HG03354 (cell line): ENCODE measurements at regions not wholly inside any gene's neighbourhood (a gene's known extent, or its start where the extent isn't known, plus 50 kb on each side); places are given as distances from the start of the nearest gene placed in this dataset.
"Not testable (repeated sequence)": the region's sequence is repeated elsewhere in the genome, so short reads cannot be mapped to it uniquely, and the experiment has no call there.

ENCODE experiments used
- ATAC-seq: cut with Tn5 transposase; IDR thresholded peaks from one replicate; pipeline ENCODE4 v1.9.1; 2021; ENCODE audit warnings: mild to moderate bottlenecking; ENCODE audit not compliant: unreplicated experiment, poor library complexity, severe bottlenecking

GRCh38 chr2:56017784-56018183 lies 94.2 kb upstream of the EFEMP1 start:
- no peak for ATAC-seq

GRCh38 chr2:56018267-56018666 lies 94.7 kb upstream of the EFEMP1 start:
- ATAC-seq, result no peak

DNA sequence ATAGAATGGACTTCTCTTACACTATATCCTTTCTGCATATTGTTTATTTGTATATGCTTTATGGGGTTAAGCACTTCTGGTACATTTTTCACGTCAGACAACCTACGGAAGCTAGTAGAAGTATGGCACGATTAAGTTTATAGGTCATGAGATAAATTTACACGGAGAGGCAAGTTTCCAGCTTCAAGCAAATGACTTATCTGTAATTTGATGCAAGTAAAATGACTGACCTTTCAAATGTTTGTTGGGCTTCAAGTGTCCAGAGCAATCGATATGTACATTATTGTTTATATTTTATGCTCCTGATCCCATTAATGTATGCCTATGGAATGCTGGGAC lies 97.5 kb upstream of the EFEMP1 start:
- no peak for ATAC-seq

DNA sequence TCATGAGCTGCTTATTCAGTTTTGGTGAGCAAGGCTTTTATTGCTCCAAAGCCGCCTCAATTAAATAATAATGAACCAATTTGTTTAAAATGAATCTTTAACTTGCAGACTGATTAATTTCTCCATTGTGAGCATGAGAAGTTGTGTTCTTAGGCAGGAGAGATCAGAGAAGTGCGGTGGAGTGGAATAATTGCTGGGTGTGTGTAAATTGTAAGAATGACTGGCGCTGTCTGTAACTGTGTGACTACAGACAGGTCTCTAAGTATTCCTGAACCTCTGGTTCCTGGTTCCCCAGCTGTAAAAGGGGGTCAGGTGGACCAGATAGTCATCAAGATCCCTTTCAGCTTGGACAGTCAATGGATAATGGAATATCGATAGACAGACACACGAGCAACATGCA lies 98.0 kb upstream of the EFEMP1 start:
- no peak for ATAC-seq

DNA sequence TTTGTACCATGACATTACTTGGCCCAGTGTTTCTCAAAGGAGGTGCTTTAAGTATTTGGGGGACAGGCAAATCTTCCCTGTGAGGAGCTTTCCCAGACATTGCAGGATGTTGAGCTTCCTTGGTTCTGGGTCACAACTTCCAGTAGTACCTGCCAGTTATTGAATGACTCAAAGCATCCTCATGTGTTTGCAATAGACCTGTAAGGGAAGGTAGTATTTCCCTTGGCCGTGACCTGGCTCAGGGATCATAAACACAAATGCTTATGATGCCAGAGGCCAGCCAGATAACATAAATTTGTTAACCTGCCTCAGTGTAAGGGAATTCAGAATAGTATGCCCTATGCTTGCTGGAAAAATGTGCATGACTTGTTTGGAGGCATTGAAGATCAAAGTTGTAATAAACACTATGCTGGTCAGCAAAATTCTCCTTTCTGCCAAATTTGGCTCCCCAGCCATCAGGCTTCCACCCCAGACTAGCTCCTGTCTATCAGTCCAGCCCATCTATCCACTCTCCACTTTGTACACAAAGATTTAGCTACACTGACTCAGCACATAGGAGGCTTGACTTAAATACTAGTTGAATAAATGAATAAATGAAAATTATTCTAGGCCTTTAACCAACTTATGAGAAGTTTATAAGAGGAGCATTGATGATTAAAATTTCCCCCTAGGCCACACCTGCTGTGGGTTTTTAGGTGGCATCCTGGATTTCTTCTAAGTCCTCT lies 102.0 kb upstream of the EFEMP1 start:
- ATAC-seq, result no peak

DNA sequence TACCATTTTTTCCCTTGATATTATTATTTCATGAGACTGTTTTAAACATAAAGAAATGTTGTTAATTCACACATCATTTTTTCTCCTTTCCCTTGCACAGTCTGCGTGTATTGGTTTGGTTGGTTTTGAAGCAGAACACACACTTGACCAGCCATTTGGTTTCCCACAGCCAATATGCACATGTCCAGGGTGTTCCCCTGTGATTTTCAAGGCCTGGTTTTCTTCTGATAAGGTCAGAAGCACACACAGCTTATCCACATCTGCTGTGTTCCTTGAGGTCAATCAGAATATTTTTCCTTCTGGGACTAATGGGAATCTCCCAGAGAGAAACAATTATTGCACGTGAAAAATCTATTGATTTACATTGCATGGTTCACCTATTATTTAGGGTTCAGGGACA lies 103.2 kb upstream of the EFEMP1 start:
- ATAC-seq, result no peak

DNA sequence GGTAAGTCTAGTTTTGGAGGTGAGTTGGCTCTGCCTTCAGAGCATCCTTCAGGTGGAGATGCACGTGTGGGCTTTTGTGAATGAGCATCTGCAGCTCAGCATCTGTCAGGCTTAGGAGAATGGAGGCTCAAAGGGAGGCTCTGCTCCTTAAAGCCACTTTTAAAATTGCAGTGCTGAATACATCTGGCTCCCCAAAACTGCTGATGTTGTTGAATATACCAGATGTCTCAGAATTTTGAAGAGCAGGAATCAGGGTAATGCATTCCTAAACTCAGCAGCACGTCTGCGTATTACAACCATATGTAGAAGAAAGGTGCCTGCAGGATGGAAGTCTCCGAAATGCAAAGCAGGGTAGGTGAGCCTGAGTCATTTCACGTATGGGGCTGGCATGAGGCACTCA lies 106.5 kb upstream of the EFEMP1 start:
- ATAC-seq, result no peak

DNA sequence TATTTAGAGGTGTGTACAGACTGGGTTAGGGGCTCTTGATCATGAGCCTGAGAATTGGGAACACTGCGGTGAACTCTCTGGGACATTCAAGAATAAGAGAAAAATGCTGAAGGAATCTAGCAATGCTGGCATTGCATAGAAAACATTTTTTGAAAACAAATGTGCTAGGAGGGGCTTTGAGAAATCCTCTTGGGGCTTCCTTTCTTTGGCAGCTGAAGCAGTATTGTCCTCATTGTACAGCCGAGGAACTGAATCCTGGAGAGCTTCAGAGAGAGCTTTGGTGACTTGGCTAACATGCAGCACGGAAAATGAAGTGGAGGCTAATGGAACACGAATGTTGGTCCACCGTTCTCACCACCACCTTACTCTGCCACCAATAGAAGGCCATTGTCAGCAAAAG lies 107.3 kb upstream of the EFEMP1 start:
- no peak for ATAC-seq

DNA sequence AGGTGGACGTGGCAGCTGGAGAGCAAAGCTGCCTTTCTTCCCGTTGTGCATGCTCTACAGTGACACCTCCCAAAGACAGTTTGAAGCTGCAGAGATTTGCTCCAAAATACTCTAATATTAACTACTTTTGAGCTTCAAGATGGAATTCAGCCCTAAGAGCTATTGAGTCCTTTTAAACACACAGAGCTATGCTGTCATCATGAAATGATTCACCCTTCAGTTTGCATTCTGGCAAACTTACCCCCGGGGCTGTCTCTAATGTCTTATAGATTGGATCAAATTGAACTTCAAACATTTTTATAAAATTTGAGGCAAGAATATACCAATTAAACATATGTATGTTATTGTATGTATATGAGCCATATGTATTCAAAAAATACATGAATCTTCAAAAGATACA lies 110.7 kb upstream of the EFEMP1 start:
- ATAC-seq, result no peak

- no peak for ATAC-seq
These were observed 116.6 kb upstream of the EFEMP1 start for GRCh38 chr2:56040189-56040588.

DNA sequence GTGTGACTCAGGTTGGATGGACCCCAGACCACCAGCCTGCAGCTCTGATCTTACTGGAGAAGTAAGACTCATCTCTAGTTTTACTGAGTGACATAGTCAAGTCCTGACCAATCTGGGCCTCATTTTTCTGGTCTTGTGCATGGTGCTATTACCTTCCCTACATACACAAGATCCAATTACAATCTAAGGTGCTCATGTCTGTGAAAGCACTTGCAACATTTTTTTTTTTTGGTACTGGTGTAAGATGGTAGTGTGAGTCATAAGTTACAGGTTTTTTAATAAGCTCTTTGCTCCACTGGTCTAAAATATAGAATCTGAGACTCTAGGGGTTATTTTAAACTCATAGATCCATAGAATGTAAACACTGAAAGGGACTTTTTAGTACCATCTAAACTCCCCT lies 117.3 kb upstream of the EFEMP1 start:
- no peak for ATAC-seq

DNA sequence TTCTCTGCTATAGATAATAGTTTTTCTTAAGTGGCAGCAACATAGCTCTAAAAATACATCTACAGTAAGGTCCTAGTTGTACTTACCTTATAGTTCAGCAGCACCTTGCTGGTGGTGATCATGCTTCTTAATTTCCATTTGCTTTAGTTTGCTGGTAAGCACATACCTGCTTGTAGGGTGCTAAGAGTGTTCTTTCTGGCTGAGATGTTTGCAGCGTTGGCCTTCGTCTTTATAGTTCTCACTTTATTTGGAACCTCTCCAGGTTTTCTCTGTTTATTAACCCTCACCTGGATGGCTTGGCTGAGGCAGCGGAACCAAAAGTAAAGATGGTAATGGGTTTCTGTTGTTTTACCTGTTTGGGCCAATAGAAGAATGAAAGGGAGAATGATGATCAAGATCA lies 123.6 kb upstream of the EFEMP1 start:
- ATAC-seq, result no peak

- ATAC-seq, result no peak
These were observed 125.8 kb upstream of the EFEMP1 start for GRCh38 chr2:56049233-56049845.

- no peak for ATAC-seq
These were observed 130.1 kb upstream of the EFEMP1 start for GRCh38 chr2:56053679-56054078.

DNA sequence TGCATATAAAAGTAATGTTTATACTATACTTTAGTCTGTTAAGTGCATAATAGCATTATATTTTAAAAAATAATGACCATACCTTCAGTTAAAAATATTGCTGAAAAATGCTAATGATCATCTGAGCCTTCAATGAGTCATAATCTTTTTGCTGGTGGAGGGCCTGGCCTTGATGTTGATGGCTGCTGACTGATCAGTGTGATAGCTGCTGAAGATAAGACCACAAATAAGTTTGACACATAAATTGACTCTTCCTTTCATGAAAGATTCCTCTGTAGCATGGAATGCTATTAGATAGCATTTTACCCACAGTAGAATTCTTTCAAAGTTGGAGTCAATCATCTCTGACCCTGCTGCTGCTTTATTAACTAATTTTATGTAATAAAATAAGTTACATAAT lies 128.4 kb upstream of the CCDC85A start:
- no peak for ATAC-seq

DNA sequence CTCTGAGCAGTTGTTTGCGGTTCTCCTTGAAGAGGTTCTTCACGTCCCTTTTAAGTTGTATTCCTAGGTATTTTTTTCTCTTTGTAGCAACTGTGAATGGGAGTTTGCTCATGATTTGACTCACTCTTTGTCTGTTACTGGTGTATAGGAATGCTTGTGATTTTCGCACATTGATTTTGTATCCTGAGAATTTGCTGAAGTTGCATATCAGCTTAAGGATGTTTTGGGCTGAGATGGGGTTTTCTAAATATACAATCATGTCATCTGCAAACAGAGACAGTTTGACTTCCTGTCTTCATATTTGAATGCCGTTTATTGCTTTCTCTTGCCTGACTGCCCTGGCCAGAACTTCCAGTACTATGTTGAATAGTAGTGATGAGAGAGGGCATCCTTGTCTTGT lies 122.5 kb upstream of the CCDC85A start:
- ATAC-seq, result not testable (repeated sequence)

- no peak for ATAC-seq
These were observed 115.0 kb upstream of the CCDC85A start for GRCh38 chr2:56068746-56069145.

- ATAC-seq, result no peak
These were observed 106.4 kb upstream of the CCDC85A start for GRCh38 chr2:56077359-56077915.

DNA sequence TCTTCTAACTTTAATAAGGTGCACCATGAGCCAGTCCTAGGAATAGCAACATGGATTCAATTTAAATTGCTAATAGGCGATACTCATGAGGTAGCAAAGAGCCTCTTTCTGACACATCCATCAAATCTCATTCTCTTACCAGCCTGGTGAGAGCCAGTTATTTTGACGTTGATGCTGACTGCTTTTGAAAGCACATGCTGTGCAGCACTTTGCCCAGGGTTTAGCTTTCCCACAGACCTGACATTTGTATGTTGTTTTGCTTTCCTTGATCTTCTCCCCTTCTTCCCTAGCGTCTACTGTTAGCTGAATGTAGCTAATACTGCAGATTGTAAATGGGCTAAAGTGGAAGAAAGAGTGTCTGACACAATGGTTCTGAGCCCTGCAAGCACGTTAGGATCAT lies 101.1 kb upstream of the CCDC85A start:
- no peak for ATAC-seq

- no peak for ATAC-seq
These were observed 99.5 kb upstream of the CCDC85A start for GRCh38 chr2:56084111-56084901.

GRCh38 chr2:56086336-56086735 lies 97.5 kb upstream of the CCDC85A start:
- ATAC-seq, result no peak
